Endothelial cell of umbilical vein (primary cell): ENCODE measurements at regions not wholly inside any gene's neighbourhood (a gene's known extent, or its start where the extent isn't known, plus 50 kb on each side); places are given as distances from the start of the nearest gene placed in this dataset.

Experiments
- CTCF ChIP-seq, 2 donors: IDR thresholded peaks; 1 replicate in 1 of 2; 2 replicates in 1 of 2; pipeline ENCODE4 v1.5.1; 2011; ENCODE audit warnings: low read length in 2 of 2, mild to moderate bottlenecking in 2 of 2, moderate library complexity in 2 of 2, control low read depth in 1 of 2, inconsistent platforms in 1 of 2, low read depth in 1 of 2; ENCODE audit not compliant: insufficient read depth in 1 of 2; ENCODE audit errors: extremely low read depth in 1 of 2
- GATA2 ChIP-seq: IDR thresholded peaks from 2 replicates; pipeline ENCODE4 v1.7.0; 2011; ENCODE audit warnings: low read depth, mild to moderate bottlenecking, moderate library complexity, mixed read lengths, low read length; ENCODE audit not compliant: insufficient read length, insufficient read depth

GRCh38 chr5:98292496-98292895 is 481.0 kb upstream of the RGMB start:
- TF ChIP-seq CTCF (IDR thresholded peaks at IDR 0.05; ENCODE audit: extremely low read depth in 1 of 2, insufficient read depth in 1 of 2, low read depth in 1 of 2, low read length in 2 of 2) (no peak), GATA2 (no peak)
